ENCODE measurements at regions not wholly inside any gene's neighbourhood (a gene's known extent, or its start where the extent isn't known, plus 50 kb on each side); places are given as distances from the start of the nearest gene placed in this dataset.
A peak's percentile ranks its signal among the peaks of the same experiment; 100 is the strongest.
"Not testable (repeated sequence)": the region's sequence is repeated elsewhere in the genome, so short reads cannot be mapped to it uniquely, and the experiment has no call there.

GRCh38 chr9:129414993-129415941, 205.6 kb downstream of the C9orf50 start:
- H3K27ac Mint-ChIP-seq, result no peak overlapping the region
- no peak for DNase-seq
- peaks cover 28% of the 10 kb centered on the region for H3K4me1 Mint-ChIP-seq
- no peak overlapping the region for H3K4me3 Mint-ChIP-seq
- H3K9me3 Mint-ChIP-seq, result peaks cover 6% of the 10 kb centered on the region
- peaks cover 17% of the 10 kb centered on the region for H3K27me3 Mint-ChIP-seq
- H3K36me3 Mint-ChIP-seq, result peaks cover 6% of the 10 kb centered on the region
- CTCF ChIA-PET, result interaction anchor here (1.0 to 1.1 kb wide), 2 partner anchors 12 to 209 kb away, joined by 3 read pairs; no protein-coding TSS in a partner anchor

DNA sequence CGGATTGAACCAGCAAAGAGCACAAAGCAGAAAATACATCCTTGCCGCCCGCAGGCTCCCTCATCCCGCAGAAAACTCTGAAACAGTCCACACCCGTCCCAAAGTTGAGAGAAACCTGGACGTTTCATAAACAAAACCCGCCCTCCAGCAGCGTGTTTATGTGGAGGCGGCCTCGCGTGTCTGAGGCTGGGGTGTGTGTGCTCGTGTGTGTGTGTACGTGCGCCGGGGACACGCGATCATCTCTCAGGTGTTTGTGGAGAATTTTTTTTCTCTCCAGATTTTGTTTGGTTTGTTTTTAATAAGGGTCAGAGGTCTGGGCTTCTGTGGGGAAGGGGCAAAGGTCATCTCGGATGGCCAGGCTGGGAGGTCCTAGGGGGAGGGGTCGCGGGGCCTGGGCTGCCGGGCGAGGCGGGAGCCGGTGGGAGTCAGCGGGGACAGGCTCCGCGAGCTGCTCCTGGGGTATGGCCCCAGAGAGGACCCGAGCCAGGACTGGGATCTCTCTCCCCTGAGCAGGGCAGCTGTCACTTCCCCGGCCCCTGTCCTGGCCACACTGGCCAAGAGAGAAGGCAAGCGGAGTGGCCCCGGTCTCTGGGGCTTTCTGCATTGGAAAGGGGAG, 206.4 kb downstream of the C9orf50 start:
- H3K36me3 Mint-ChIP-seq, result peaks cover 8% of the 10 kb centered on the region
- peaks cover 10% of the 10 kb centered on the region for H3K9me3 Mint-ChIP-seq
- H3K4me3 Mint-ChIP-seq, result peak overlapping the region; percentile 80
- H3K27me3 Mint-ChIP-seq, result peaks cover 13% of the 10 kb centered on the region
- H3K27ac Mint-ChIP-seq, result peak overlapping the region; percentile 95
- peak; percentile 62 for DNase-seq
- CTCF ChIA-PET, result interaction anchor here (1.0 kb wide), 1 partner anchor 12 kb away, joined by 3 read pairs; no protein-coding TSS in a partner anchor
- H3K4me1 Mint-ChIP-seq, result peaks cover 28% of the 10 kb centered on the region

DNA sequence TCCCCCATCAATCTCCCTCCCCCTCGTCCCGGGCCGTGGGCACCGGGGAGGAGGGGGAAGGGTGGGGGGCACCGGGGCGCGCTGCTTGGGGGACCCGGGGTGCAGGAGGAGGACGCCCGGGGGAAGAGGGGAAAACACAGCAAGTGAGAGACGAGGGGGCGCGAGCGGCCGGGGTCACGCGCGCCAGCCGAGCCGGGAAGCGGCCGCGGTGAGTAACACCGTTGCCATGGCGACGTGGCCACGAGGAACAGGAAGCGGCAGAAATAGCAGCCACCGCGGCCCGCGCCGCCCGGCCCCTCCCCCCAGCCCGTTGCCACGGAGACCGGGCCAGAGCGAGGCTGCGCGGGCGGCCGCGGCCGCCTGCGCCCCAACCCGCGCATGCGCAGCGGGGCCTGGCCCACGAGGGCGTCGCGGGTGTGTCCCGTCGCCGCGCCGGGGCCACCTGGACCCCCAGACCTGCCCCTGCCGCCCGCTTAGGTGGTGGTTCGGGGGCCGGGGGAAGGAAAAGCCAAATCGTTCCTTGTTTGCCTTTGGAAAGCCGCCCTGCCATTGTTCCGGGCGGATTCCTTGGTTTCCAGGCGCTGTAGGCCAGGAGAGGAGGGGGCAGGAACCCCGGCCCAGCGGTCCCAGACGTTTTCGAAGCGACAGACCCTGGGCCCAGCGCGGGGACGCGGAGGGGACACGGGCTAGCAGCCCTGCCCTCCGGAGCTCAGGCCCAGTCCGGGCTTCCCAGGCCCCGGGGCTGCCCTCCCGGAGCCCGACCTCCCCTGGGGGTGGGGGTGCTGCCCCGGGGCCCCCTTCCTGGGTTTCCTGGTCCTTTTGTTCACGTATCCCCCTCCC, 207.1 kb downstream of the C9orf50 start:
- H3K27me3 Mint-ChIP-seq, result peaks cover 13% of the 10 kb centered on the region
- peak; percentile 97 for DNase-seq
- CTCF ChIA-PET, result no interaction called here
- peak overlapping the region; percentile 80 for H3K4me3 Mint-ChIP-seq
- H3K27ac Mint-ChIP-seq, result peak overlapping the region; percentile 96
- H3K4me1 Mint-ChIP-seq, result peaks cover 28% of the 10 kb centered on the region
- H3K9me3 Mint-ChIP-seq, result peaks cover 10% of the 10 kb centered on the region
- peaks cover 8% of the 10 kb centered on the region for H3K36me3 Mint-ChIP-seq

GRCh38 chr9:129412814-129413536, 207.9 kb downstream of the C9orf50 start:
- CTCF ChIA-PET, result no interaction called here
- H3K27me3 Mint-ChIP-seq, result peaks cover 15% of the 10 kb centered on the region
- peak; percentile 61 for DNase-seq
- peak overlapping the region; percentile 96 for H3K27ac Mint-ChIP-seq
- peak overlapping the region; percentile 76 for H3K4me3 Mint-ChIP-seq
- H3K36me3 Mint-ChIP-seq, result peaks cover 8% of the 10 kb centered on the region
- peaks cover 10% of the 10 kb centered on the region for H3K9me3 Mint-ChIP-seq
- peaks cover 28% of the 10 kb centered on the region for H3K4me1 Mint-ChIP-seq

DNA sequence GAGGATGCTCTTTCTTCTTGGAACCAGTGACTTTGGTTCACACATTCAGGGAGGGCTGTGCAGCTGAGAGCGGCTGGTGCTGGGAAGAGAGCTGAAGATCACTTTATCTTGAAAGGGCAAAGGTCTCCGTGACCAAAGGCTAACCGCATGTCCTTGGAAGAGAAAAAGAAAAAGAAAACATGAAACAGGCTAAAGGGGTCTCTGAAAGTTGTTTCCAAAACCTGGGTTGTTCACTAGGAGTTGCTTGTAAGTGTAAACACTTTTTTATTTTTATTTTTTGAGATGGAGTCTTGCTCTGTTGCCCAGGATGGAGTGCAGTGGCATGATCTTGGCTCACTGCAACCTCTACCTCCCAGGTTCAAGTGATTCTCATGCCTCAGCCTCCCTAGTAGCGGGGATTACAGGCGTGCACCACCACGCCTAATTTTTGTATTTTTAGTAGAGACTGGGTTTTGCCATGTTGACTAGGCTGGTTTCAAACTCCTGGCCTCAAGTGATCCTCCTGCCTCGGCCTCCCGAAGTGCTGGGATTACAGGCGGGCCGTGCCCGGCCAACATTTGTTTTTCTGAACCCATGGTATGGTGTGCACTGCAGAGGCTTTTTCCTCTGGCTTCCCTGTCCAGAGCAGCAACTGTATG, 208.6 kb downstream of the C9orf50 start:
- CTCF ChIA-PET, DNase-seq, H3K36me3 Mint-ChIP-seq: not testable (repeated sequence)
- H3K9me3 Mint-ChIP-seq, result peaks cover 10% of the 10 kb centered on the region
- peaks cover 27% of the 10 kb centered on the region for H3K4me1 Mint-ChIP-seq
- H3K4me3 Mint-ChIP-seq, result peak overlapping the region; percentile 76
- peaks cover 16% of the 10 kb centered on the region for H3K27me3 Mint-ChIP-seq
- H3K27ac Mint-ChIP-seq, result peak overlapping the region; percentile 96

- peaks cover 10% of the 10 kb centered on the region for H3K9me3 Mint-ChIP-seq
- no peak for DNase-seq
- CTCF ChIA-PET, result no interaction called here
- peaks cover 24% of the 10 kb centered on the region for H3K4me1 Mint-ChIP-seq
- no peak overlapping the region for H3K4me3 Mint-ChIP-seq
- H3K27ac Mint-ChIP-seq, result peak overlapping the region; percentile 45
- peaks cover 16% of the 10 kb centered on the region for H3K27me3 Mint-ChIP-seq
- peaks cover 8% of the 10 kb centered on the region for H3K36me3 Mint-ChIP-seq
Measured at GRCh38 chr9:129411501-129412175, 209.3 kb downstream of the C9orf50 start.

GRCh38 chr9:129410226-129410625, 210.7 kb downstream of the C9orf50 start:
- CTCF ChIA-PET, result no interaction called here
- Mint-ChIP-seq H3K27me3 (peaks cover 24% of the 10 kb centered on the region), H3K4me1 (peaks cover 18% of the 10 kb centered on the region), H3K27ac (peak overlapping the region; percentile 22), H3K36me3 (peaks cover 8% of the 10 kb centered on the region), H3K4me3 (no peak overlapping the region), H3K9me3 (peaks cover 10% of the 10 kb centered on the region)
- no peak for DNase-seq

DNA sequence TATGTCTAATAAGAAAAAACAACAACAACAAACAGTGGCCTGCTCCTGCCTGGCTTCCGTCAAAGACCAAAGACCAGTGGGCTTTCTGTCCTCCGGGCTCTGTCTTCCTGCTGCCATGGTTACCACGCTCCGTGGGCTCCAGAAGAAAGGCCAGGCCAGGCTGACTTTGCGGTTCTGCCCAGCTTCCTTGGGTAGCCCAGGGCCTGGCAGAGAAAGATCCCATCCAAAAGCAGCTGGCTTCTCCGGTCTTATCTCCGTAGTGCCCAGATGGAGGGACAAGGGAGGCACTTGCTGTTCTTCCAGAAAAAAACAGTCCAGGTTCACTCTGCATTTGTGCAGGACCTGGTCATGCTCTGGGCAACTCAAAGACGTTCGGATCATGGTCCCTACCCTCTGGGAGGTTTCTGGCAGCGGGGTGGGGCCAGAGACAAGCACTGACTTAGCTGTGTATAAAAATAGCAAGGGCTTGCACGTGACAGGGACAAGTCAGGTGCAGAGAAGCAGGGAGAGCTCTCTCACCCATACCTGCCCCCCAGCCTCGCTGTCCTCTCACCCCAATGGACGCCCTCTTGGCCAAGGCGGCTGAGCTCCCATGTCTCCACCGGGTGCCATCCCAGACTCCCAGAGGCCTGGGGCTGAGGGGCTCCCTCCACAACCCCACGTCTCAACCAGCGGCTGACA, 212.2 kb downstream of the C9orf50 start:
- DNase-seq, result no peak

DNA sequence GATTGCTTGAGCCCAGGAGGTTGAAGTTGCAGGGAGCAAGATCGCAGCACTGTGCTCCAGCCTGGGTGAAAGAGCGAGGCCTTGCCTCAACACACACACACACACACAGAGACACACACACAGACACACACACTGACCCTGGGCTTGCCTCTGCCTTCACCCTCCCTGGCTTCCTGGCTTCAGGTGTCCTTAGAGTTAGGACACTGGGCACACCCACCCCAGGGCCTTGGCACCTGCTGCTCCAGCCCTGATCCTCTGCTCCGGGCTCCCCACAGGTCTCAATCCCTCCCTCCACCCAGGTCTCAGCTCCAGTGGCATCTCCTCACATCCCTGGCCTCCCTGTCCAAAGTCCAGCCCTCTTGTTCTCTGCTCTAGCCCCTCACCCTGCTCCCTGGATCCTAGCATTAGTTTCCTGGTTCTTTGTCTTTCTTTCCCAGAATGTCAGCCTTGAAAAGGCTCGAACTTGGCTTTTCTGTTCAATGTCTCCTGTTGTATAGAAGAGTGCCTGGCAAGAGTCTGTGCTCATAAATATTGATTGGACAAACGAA, 212.9 kb downstream of the C9orf50 start:
- peaks cover 38% of the 10 kb centered on the region for H3K27me3 Mint-ChIP-seq
- CTCF ChIA-PET, result no interaction called here

More for the DNA sequence above, 212.2 kb downstream of the C9orf50 start:
- CTCF ChIA-PET, result no interaction called here
- Mint-ChIP-seq H3K27me3 (peaks cover 31% of the 10 kb centered on the region), H3K27ac (no peak overlapping the region), H3K4me3 (no peak overlapping the region), H3K9me3 (peaks cover 10% of the 10 kb centered on the region), H3K36me3 (peaks cover 8% of the 10 kb centered on the region), H3K4me1 (peaks cover 7% of the 10 kb centered on the region)

DNA sequence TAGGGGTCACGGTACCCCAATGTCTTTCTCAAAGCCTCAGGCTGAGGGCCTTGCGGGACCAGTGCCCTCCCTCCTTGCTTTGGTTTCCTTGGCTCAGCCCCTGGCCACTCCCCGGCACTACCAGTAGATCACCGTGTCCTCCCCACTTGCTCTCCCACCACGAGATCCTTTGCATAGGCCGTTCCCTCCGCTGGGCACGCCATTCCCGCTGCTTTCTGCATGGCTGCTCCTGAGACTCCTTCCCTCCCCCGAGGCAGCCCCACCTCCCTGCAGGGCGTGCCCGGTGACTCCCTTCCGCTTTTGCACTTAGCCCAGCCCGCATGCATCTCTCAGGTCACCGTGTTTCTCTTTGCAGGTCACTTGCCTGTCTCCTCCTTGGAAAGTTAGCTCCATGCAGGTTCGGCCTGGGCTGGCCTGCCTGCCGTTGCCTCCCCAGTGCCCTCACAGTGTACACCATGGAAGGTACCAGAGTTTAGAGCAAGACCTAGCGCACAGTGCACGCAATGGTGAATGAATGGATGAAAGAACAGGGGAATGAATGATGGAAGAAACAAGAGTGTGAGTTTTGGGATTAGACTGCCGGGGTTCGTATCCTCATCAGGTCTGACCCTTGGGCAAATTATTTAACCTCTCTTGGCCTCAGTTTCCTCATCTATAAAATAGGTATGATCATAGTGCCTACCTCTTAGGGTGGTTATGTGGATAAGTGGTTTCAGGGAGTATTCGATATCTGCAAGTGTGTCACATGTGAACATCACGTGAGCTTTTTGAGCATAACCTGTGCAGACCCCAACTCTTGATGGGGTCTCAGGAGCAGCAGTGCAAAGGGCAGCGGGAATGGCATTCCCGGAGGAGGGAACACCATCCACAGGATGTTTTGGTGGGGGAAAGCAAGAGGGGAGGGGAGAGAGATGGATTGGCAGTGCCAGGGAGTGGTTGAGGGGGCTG, 214.3 kb downstream of the C9orf50 start:
- CTCF ChIA-PET, result no interaction called here
- Mint-ChIP-seq H3K9me3 (peaks cover 10% of the 10 kb centered on the region), H3K27me3 (peaks cover 51% of the 10 kb centered on the region), H3K36me3 (peaks cover 8% of the 10 kb centered on the region), H3K4me3 (no peak overlapping the region), H3K27ac (no peak overlapping the region), H3K4me1 (peaks cover 3% of the 10 kb centered on the region)
- no peak for DNase-seq

More for the DNA sequence above, 212.9 kb downstream of the C9orf50 start:
- peaks cover 8% of the 10 kb centered on the region for H3K36me3 Mint-ChIP-seq
- no peak overlapping the region for H3K27ac Mint-ChIP-seq
- DNase-seq, result no peak
- peaks cover 9% of the 10 kb centered on the region for H3K4me1 Mint-ChIP-seq
- H3K9me3 Mint-ChIP-seq, result peaks cover 10% of the 10 kb centered on the region
- no peak overlapping the region for H3K4me3 Mint-ChIP-seq

DNA sequence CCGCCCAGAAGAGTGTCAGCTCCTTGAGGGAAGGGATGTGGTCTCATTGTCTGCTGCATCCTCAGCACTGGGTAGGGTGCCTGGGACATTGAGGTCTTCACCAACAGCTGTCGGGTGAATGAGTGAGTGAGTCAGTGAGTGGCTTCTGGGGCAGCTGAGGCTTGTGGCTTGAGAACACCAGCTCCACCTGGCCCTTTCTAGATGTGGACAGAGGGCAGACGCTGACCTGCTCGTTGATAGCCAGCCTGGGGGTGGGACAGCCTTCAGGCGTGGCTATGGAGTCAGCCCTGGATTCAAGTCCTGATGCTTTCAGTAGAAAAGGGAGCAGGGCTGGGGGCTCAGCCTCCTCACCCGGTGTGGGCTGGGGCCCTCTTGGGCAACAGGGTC, 215.1 kb downstream of the C9orf50 start:
- H3K36me3 Mint-ChIP-seq, result peaks cover 8% of the 10 kb centered on the region
- CTCF ChIA-PET, result no interaction called here
- peaks cover 56% of the 10 kb centered on the region for H3K27me3 Mint-ChIP-seq
- peaks cover 3% of the 10 kb centered on the region for H3K4me1 Mint-ChIP-seq
- DNase-seq, result no peak
- no peak overlapping the region for H3K4me3 Mint-ChIP-seq
- no peak overlapping the region for H3K27ac Mint-ChIP-seq
- peaks cover 10% of the 10 kb centered on the region for H3K9me3 Mint-ChIP-seq

Measured in activated naive CD4-positive, alpha-beta T cell treated with anti-CD3 and anti-CD28 coated beads, Interleukin-2, amount 10 ng/mL, durations not matched to agents 7 days and 5 days (primary cell).